Sigmoid colon (tissue), 6 donors: ENCODE measurements at regions not wholly inside any gene's neighbourhood (a gene's known extent, or its start where the extent isn't known, plus 50 kb on each side); places are given as distances from the start of the nearest gene placed in this dataset.

Experiments
- DNase-seq: peaks from one replicate; pipeline ENCODE4 v3.0.0-alpha.2; 2019
- H3K27ac ChIP-seq, 4 donors: fragments of 200-600 bp; sonication (generic); one replicate each; pipeline ENCODE4 v1.5.1; 2016 to 2019; ENCODE audit warnings: mild to moderate bottlenecking in 1 of 4
- H3K27me3 ChIP-seq, 3 donors: fragments of 200-600 bp; sonication (generic); one replicate each; pipeline ENCODE4 v1.5.1; 2019; ENCODE audit warnings: mild to moderate bottlenecking in 1 of 3
- H3K36me3 ChIP-seq, 4 donors: fragments of 200-600 bp; sonication (generic); one replicate each; pipeline ENCODE4 v1.5.1; 2016 to 2019
- H3K4me1 ChIP-seq, 4 donors: fragments of 200-600 bp; sonication (generic); one replicate each; pipeline ENCODE4 v1.5.1; 2017 to 2019
- H3K4me3 ChIP-seq, 4 donors: fragments of 200-600 bp; sonication (generic); one replicate each; pipeline ENCODE4 v1.5.1; 2017 to 2019; ENCODE audit warnings: mild to moderate bottlenecking in 2 of 4, moderate library complexity in 1 of 4
- H3K9me3 ChIP-seq, 4 donors: fragments of 200-600 bp in 3 of 4; sonication (generic) in 3 of 4; one replicate each; pipeline versions ENCODE4 v1.5.1 to v1.6.1; 2013 to 2019
- EP300 ChIP-seq, 4 donors: sonication (generic); formaldehyde crosslinking; IDR thresholded peaks; one replicate each; pipeline ENCODE4 v1.6.1; 2017; ENCODE audit warnings: antibody characterized with exemption in 4 of 4
- POLR2A ChIP-seq, 2 donors: fragments of 450-650 bp; IDR thresholded peaks; one replicate each; pipeline ENCODE4 v1.6.1; 2016; ENCODE audit warnings: antibody characterized with exemption in 2 of 2, mild to moderate bottlenecking in 2 of 2, moderate library complexity in 2 of 2
- POLR2AphosphoS5 ChIP-seq, 4 donors: sonication (generic); formaldehyde crosslinking; IDR thresholded peaks; one replicate each; pipeline ENCODE4 v1.6.1; 2017; ENCODE audit warnings: antibody characterized with exemption in 4 of 4
- WGBS, 2 donors: extraction: QIAGEN DNeasy Blood & Tissue Kit; methylation state at CpG; one replicate each; pipeline ENCODE4 v1.1.7; 2013; 5-methylcytosine and 5-hydroxymethylcytosine counted together
- intact Hi-C: fragments of 100-400 bp; cut with DNase I; formaldehyde crosslinking; loops from one replicate; pipeline ENCODE4 v1.15.1; 2023
- TF ChIP-seq, protein P1 (sequence below), 4 experiments: fragments of 450-650 bp in 3 of 4; fragments of 200-600 bp in 1 of 4; IDR thresholded peaks; one replicate each; pipeline ENCODE4 v1.5.1; 2016 to 2019; ENCODE audit warnings: antibody characterized with exemption in 4 of 4, mild to moderate bottlenecking in 3 of 4, moderate library complexity in 2 of 4
- donor health status: healthy with polysubstance abuse.
- donor health status: healthy.

DNA sequence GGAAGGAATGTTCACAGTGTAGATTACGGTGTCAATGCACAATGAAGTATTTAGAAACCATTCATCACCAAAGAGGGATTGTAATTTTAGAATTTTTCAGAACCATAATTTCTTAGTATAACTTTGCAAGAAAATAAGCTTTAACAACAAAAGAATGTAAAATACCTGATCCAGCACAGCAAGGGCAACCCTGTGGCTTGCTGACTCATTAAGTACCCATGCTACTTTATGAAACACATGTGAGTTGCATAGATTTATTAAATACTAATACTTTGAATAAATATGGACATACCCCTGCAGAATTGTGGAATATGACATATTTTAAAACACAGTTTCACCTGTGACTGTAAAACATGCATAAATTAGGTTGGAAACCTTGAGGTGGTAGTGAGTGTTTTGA lies 281.3 kb downstream of the ZNF248 start:
- 85% methylated on average over 1 of the region's 1 CpG for WGBS, 2 donors
- Histone ChIP-seq H3K27ac (no peak overlapping the region), H3K36me3 (no peaks in the 10 kb centered on the region), H3K9me3 (peaks cover 0 to 12% (median 0%) of the 10 kb centered on the region in 4 donors), H3K4me3 (no peak overlapping the region), H3K4me1 (no peaks in the 10 kb centered on the region), H3K27me3 (no peaks in the 10 kb centered on the region)
- intact Hi-C loops, result no loop called here
- TF ChIP-seq EP300 (IDR thresholded peaks at IDR 0.05) (no peak), POLR2A (IDR thresholded peaks at IDR 0.05) (no peak), POLR2AphosphoS5 (IDR thresholded peaks at IDR 0.05) (no peak)
- DNase-seq, result no peak

DNA sequence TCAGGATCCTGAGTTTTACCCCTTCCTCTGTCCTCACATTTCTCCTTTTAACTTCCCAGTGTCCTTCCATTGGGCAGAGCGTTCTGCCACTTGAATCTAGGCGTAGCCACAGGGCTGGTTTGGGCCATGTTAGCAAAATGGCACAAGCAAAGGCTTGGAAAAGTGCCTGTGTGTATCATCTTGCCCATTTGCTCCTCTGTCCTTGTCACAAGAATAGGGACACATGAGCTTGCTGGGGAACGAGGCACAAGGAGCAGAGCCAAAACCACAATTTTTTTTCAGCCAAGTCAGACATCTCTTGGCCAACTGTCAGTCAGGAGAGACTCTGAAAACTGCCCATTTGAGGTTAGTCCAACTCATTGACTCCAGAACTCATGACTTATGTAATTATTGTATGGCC lies 285.2 kb downstream of the ZNF248 start:
- Histone ChIP-seq H3K4me1 (no peaks in the 10 kb centered on the region), H3K9me3 (peaks cover 0 to 8% (median 0%) of the 10 kb centered on the region in 4 donors), H3K4me3 (no peak overlapping the region), H3K27me3 (no peaks in the 10 kb centered on the region), H3K36me3 (no peaks in the 10 kb centered on the region), H3K27ac (no peak overlapping the region)
- 60% methylated on average over 3 of the region's 3 CpGs for whole genome bisulfite sequencing, 2 donors
- DNase-seq, result no peak
- intact Hi-C loops, result no loop called here
- TF ChIP-seq POLR2A (IDR thresholded peaks at IDR 0.05), result no peak
- TF ChIP-seq, protein P1, sequence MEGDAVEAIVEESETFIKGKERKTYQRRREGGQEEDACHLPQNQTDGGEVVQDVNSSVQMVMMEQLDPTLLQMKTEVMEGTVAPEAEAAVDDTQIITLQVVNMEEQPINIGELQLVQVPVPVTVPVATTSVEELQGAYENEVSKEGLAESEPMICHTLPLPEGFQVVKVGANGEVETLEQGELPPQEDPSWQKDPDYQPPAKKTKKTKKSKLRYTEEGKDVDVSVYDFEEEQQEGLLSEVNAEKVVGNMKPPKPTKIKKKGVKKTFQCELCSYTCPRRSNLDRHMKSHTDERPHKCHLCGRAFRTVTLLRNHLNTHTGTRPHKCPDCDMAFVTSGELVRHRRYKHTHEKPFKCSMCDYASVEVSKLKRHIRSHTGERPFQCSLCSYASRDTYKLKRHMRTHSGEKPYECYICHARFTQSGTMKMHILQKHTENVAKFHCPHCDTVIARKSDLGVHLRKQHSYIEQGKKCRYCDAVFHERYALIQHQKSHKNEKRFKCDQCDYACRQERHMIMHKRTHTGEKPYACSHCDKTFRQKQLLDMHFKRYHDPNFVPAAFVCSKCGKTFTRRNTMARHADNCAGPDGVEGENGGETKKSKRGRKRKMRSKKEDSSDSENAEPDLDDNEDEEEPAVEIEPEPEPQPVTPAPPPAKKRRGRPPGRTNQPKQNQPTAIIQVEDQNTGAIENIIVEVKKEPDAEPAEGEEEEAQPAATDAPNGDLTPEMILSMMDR (IDR thresholded peaks at IDR 0.05), result no peak
- TF ChIP-seq EP300 (IDR thresholded peaks at IDR 0.05), result no peak
- TF ChIP-seq POLR2AphosphoS5 (IDR thresholded peaks at IDR 0.05), result no peak

DNA sequence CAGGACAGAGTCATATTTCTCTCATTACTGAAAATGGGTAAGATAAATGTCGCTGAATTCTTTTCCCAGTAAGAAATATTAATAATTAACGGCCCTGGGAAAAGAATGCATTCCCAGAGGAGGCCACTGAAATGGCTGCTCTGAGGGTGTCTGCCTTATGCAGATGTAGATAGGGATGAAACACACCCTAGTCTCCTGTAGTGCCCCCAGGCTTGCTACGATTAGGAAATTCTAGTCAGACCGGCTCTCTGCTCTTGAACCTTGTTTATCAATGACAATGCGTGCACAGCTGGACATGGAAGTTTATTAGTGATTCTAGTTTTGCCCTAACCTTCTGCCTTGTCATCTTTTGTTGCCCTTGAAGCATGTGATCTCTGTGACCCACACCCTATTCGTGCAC lies 291.1 kb downstream of the ZNF248 start:
- Histone ChIP-seq H3K4me3 (no peak overlapping the region), H3K27me3 (no peaks in the 10 kb centered on the region), H3K4me1 (no peaks in the 10 kb centered on the region), H3K9me3 (peaks cover 0 to under 1% (median 0%) of the 10 kb centered on the region in 4 donors), H3K36me3 (no peaks in the 10 kb centered on the region), H3K27ac (no peak overlapping the region)
- intact Hi-C loops, result no loop called here
- TF ChIP-seq EP300 (IDR thresholded peaks at IDR 0.05), result no peak
- 73 to 81% methylated on average over 6 of the region's 6 CpGs for WGBS, 2 donors
- no peak for DNase-seq

DNA sequence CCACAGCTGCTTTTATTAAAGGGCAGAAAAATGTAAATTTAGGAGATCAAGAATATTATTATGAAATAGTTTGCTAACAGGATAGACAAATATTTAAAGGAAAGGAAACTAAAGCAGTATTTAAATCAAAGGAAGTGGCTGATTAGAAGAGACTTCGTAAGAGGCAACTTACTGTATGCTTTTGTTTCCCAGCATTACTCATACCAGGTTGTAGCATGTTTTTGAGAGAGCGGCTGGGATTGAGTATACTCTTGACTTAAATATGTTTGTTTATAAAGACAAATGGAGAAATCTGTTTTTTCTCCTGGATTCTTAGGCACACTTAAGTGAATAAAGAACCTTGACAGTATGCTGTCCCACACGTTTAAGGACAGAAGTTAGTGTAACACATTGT lies 293.7 kb downstream of the ZNF248 start:
- intact Hi-C loops, result no loop called here
- Histone ChIP-seq H3K4me1 (no peaks in the 10 kb centered on the region), H3K27me3 (no peaks in the 10 kb centered on the region), H3K27ac (no peak overlapping the region), H3K36me3 (no peaks in the 10 kb centered on the region), H3K9me3 (no peaks in the 10 kb centered on the region), H3K4me3 (no peak overlapping the region)
- WGBS, 2 donors, result 81 to 82% methylated on average over 3 of the region's 3 CpGs
- DNase-seq, result no peak
- TF ChIP-seq EP300 (IDR thresholded peaks at IDR 0.05) (no peak), POLR2A (IDR thresholded peaks at IDR 0.05) (no peak), POLR2AphosphoS5 (IDR thresholded peaks at IDR 0.05) (no peak)
- TF ChIP-seq, protein P1 (IDR thresholded peaks at IDR 0.05), result no peak

DNA sequence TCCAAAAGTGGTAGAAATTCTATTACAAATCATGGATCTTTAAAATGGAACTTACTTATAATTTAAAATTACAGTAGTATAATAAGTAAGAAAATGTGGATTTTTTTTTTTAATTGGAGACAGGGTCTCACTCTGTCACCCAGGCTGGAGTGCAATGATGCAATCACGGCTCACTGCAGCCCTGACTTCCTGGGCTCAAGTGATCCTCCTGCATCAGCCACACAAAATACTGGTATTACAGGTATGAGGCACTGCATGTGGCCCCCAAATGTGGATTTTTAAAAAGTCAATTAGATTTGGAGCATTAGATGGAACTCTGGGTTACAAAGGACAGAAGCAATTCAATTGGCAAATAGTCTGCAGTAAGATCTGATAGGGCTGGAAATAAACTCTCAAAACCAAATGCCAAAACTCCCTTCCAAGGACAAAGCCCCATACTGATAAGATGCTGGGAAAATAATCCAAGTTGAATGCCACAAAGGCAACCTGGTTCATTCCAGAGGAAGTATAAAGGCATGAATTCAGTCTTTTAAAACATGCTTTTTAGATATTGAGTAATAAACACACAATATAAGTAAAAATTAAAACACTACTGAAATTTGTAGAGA lies 294.2 kb downstream of the ZNF248 start:
- Histone ChIP-seq H3K27me3 (no peaks in the 10 kb centered on the region), H3K4me1 (no peaks in the 10 kb centered on the region), H3K27ac (no peak overlapping the region), H3K9me3 (no peaks in the 10 kb centered on the region), H3K4me3 (no peak overlapping the region), H3K36me3 (no peaks in the 10 kb centered on the region)
- 82 to 89% methylated on average over 1 of the region's 1 CpG for WGBS, 2 donors
- TF ChIP-seq POLR2A (IDR thresholded peaks at IDR 0.05) (no peak), EP300 (IDR thresholded peaks at IDR 0.05) (no peak), POLR2AphosphoS5 (IDR thresholded peaks at IDR 0.05) (no peak)
- TF ChIP-seq, protein P1 (IDR thresholded peaks at IDR 0.05), result no peak
- no peak for DNase-seq
- intact Hi-C loops, result no loop called here

DNA sequence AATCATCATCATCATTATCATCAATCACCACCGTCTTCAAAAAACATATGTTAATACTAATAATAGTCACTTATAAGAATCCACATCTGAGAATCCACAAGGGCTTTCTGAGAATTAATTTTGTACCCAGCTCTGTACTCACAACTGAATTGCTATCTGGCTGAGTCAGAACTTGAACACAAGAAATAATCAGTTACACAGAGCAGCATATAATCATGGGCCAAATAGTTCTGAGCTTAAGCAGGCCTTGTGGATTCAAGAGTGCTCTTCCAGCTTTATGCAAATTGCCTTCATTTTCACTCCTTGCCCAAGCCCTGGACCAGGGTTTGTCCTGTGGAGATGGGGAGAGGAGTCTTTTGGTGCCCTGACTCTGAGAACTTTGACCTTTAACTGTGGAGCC lies 304.5 kb downstream of the ZNF248 start:
- intact Hi-C loops, result no loop called here
- WGBS, 2 donors, result 88 to 96% methylated on average over 1 of the region's 1 CpG
- Histone ChIP-seq H3K27me3 (no peaks in the 10 kb centered on the region), H3K4me3 (no peak overlapping the region), H3K4me1 (no peaks in the 10 kb centered on the region), H3K27ac (no peak overlapping the region), H3K36me3 (no peaks in the 10 kb centered on the region), H3K9me3 (peaks cover 0 to 13% (median 0%) of the 10 kb centered on the region in 4 donors)
- TF ChIP-seq POLR2AphosphoS5 (IDR thresholded peaks at IDR 0.05), result peak in 2 of 4 donors; percentile 16 to 43
- TF ChIP-seq POLR2A (IDR thresholded peaks at IDR 0.05), result no peak
- TF ChIP-seq, protein P1 (IDR thresholded peaks at IDR 0.05), result no peak
- TF ChIP-seq EP300 (IDR thresholded peaks at IDR 0.05), result no peak
- no peak for DNase-seq
